PC-9 (cell line): ENCODE measurements at regions not wholly inside any gene's neighbourhood (a gene's known extent, or its start where the extent isn't known, plus 50 kb on each side); places are given as distances from the start of the nearest gene placed in this dataset.

Source experiments
- BruUV-seq: library from RNA; stranded (reverse); fragments of 400-500 nt; replicated peaks from 2 replicates; lab custom pipeline; 2021; lab: Mats Ljungman, UMichigan
- CTCF ChIA-PET: fragments of 300-600 bp; sonication (Branson Sonifier 250); formaldehyde crosslinking; loops from one replicate; lab custom pipeline; 2022; ENCODE audit warnings: antibody characterized with exemption; lab: Charles Lee
- POLR2A ChIA-PET: fragments of 300-600 bp; sonication (Branson Sonifier 250); formaldehyde crosslinking; loops from one replicate; lab custom pipeline; 2022; ENCODE audit warnings: antibody characterized with exemption; ENCODE audit not compliant: unreplicated experiment; lab: Charles Lee
- DNase-seq, 2 experiments: peaks; one replicate each; pipeline versions ENCODE4 v3.0.0 to v3.0.0-alpha.2; 2015 to 2022; ENCODE audit warnings: mixed read lengths in 1 of 2
- H2AFZ ChIP-seq: fragments of 200-600 bp; sonication (generic); 2 replicates; pipeline ENCODE4 v1.8.1; 2017; ENCODE audit warnings: antibody characterized with exemption
- H3F3A ChIP-seq: fragments of 200-600 bp; sonication (generic); 2 replicates; pipeline ENCODE4 v1.8.1; 2017; ENCODE audit warnings: antibody characterized with exemption, mild to moderate bottlenecking, low read depth; ENCODE audit not compliant: insufficient read depth
- H3K27ac ChIP-seq: fragments of 200-600 bp; sonication (generic); 2 replicates; pipeline ENCODE4 v1.6.1; 2016; ENCODE audit warnings: mixed run types
- H3K27me3 ChIP-seq: fragments of 200-600 bp; sonication (generic); 2 replicates; pipeline ENCODE4 v1.6.1; 2016; ENCODE audit warnings: low read depth, mixed run types; ENCODE audit not compliant: insufficient read depth
- H3K36me3 ChIP-seq: fragments of 200-600 bp; sonication (generic); 2 replicates; pipeline ENCODE4 v1.6.1; 2016; ENCODE audit warnings: low read depth, mixed run types
- H3K4me1 ChIP-seq: fragments of 200-600 bp; sonication (generic); replicated peaks from 2 replicates; pipeline ENCODE4 v1.6.1; 2016; ENCODE audit warnings: mixed run types; ENCODE audit not compliant: insufficient read depth
- H3K4me2 ChIP-seq: fragments of 200-600 bp; sonication (generic); 2 replicates; pipeline ENCODE4 v1.6.1; 2017; ENCODE audit warnings: mixed run types
- H3K4me3 ChIP-seq: fragments of 200-600 bp; sonication (generic); 2 replicates; pipeline ENCODE4 v1.6.1; 2016; ENCODE audit warnings: mixed run types
- H3K79me2 ChIP-seq: fragments of 200-600 bp; sonication (generic); 2 replicates; pipeline ENCODE4 v1.6.1; 2017; ENCODE audit warnings: low read depth, mixed run types
- H3K9me2 ChIP-seq: fragments of 200-600 bp; sonication (generic); 2 replicates; pipeline ENCODE4 v1.8.1; 2017; ENCODE audit warnings: mild to moderate bottlenecking; ENCODE audit not compliant: insufficient read depth
- H3K9me3 ChIP-seq: fragments of 200-600 bp; sonication (generic); 2 replicates; pipeline ENCODE4 v1.8.1; 2016; ENCODE audit warnings: low read depth; ENCODE audit not compliant: insufficient read depth
- H4K20me1 ChIP-seq: fragments of 200-600 bp; sonication (generic); 2 replicates; pipeline ENCODE4 v1.8.1; 2017; ENCODE audit not compliant: insufficient read depth
- CTCF ChIP-seq: fragments of 200-600 bp; sonication (generic); conservative IDR thresholded peaks from 2 replicates; pipeline ENCODE4 v1.6.1; 2017; ENCODE audit warnings: mixed run types, antibody characterized with exemption, mild to moderate bottlenecking, moderate library complexity
- EZH2 ChIP-seq: fragments of 200-600 bp; sonication (generic); IDR thresholded peaks from 2 replicates; pipeline ENCODE4 v1.8.0; 2017; ENCODE audit warnings: antibody characterized with exemption, low read depth
- intact Hi-C: fragments of 100-400 bp; cut with micrococcal nuclease; formaldehyde crosslinking; loops from one replicate; pipeline ENCODE4 v1.10.0; 2022; ENCODE audit not compliant: unreplicated experiment

- Histone ChIP-seq H3K4me3 (no peak overlapping the region), H3K4me2 (no peak overlapping the region), H3K27me3 (no peaks in the 10 kb centered on the region), H3K79me2 (no peaks in the 10 kb centered on the region), H3K9me3 (no peaks in the 10 kb centered on the region), H4K20me1 (no peaks in the 10 kb centered on the region), H3K4me1 (no peaks in the 10 kb centered on the region), H2AFZ (no peak overlapping the region), H3K9me2 (no peaks in the 10 kb centered on the region), H3K36me3 (no peaks in the 10 kb centered on the region), H3F3A (no peaks in the 10 kb centered on the region), H3K27ac (no peak overlapping the region)
- no TSS peak for BruUV-seq
- ChIA-PET CTCF (no interaction called here), POLR2A (no interaction called here)
- no peak for DNase-seq
- no peak for TF ChIP-seq EZH2
- TF ChIP-seq CTCF: no peak
- intact Hi-C loops: no loop called here
Measured at GRCh38 chr4:149296503-149296902, 519.1 kb downstream of the IQCM start.

DNA sequence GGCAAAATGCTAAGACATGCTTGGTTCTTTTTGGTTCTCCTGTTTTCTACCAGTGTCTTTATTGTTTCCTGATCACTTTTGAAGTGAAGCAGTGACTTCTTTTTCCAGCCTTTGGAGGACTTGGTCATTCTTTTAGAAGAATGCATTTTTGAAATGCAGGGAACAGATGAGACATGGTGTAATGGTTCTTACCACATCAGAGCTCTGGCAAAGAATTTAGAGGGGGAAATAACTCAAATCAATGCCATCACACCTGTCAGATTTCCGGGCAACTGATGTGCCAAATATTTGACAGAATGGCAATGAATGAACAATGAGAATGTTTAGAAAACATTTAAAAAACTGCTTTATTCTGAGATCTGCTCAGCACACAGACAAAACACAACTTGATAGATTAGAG is 519.6 kb downstream of the IQCM start:
- BruUV-seq: no TSS peak
- H3K27me3 ChIP-seq: no peaks in the 10 kb centered on the region
- DNase-seq: no peak
- no peaks in the 10 kb centered on the region for H3F3A ChIP-seq
- no peak overlapping the region for H3K4me3 ChIP-seq
- TF ChIP-seq EZH2 (no peak), CTCF (no peak)
- no peaks in the 10 kb centered on the region for H3K9me3 ChIP-seq
- ChIA-PET CTCF (no interaction called here), POLR2A (no interaction called here)
- no peak overlapping the region for H2AFZ ChIP-seq
- H3K4me1 ChIP-seq: no peaks in the 10 kb centered on the region
- H3K79me2 ChIP-seq: no peaks in the 10 kb centered on the region
- no peak overlapping the region for H3K4me2 ChIP-seq
- H4K20me1 ChIP-seq: no peaks in the 10 kb centered on the region
- H3K9me2 ChIP-seq: no peaks in the 10 kb centered on the region
- H3K36me3 ChIP-seq: no peaks in the 10 kb centered on the region
- intact Hi-C loops: no loop called here
- no peak overlapping the region for H3K27ac ChIP-seq

GRCh38 chr4:149294601-149295000 is 521.0 kb downstream of the IQCM start:
- Histone ChIP-seq H3K36me3 (no peaks in the 10 kb centered on the region), H3K4me2 (no peak overlapping the region), H2AFZ (no peak overlapping the region), H3K4me1 (no peaks in the 10 kb centered on the region), H3K79me2 (no peaks in the 10 kb centered on the region), H3K27me3 (no peaks in the 10 kb centered on the region), H3F3A (no peaks in the 10 kb centered on the region), H4K20me1 (no peaks in the 10 kb centered on the region), H3K4me3 (no peak overlapping the region), H3K9me3 (no peaks in the 10 kb centered on the region), H3K27ac (no peak overlapping the region), H3K9me2 (no peaks in the 10 kb centered on the region)
- intact Hi-C loops: no loop called here
- CTCF ChIA-PET: no interaction called here
- BruUV-seq: no TSS peak
- no peak for DNase-seq
- POLR2A ChIA-PET: no interaction called here
- TF ChIP-seq CTCF (no peak), EZH2 (no peak)
